Osteoblast (primary cell): ENCODE measurements at regions not wholly inside any gene's neighbourhood (a gene's known extent, or its start where the extent isn't known, plus 50 kb on each side); places are given as distances from the start of the nearest gene placed in this dataset.
"Not testable (repeated sequence)": the region's sequence is repeated elsewhere in the genome, so short reads cannot be mapped to it uniquely, and the experiment has no call there.

Experiments
- DNase-seq: peaks from one replicate; pipeline ENCODE4 v3.0.0; 2011; ENCODE audit warnings: low spot score, mixed read lengths; ENCODE audit not compliant: insufficient read length; ENCODE audit errors: missing footprints
- H2AFZ ChIP-seq: 2 replicates; pipeline ENCODE4 v1.6.0; 2011; ENCODE audit warnings: mild to moderate bottlenecking, low read length
- H3K27ac ChIP-seq: 2 replicates; pipeline ENCODE4 v1.5.1; 2011; ENCODE audit warnings: mild to moderate bottlenecking, low read depth, low read length, moderate library complexity
- H3K27me3 ChIP-seq: 2 replicates; pipeline ENCODE4 v1.6.0; 2012; ENCODE audit warnings: mild to moderate bottlenecking, control low read depth, inconsistent platforms, low read length, moderate library complexity; ENCODE audit not compliant: insufficient read depth
- H3K36me3 ChIP-seq: 2 replicates; pipeline ENCODE4 v1.5.1; 2011; ENCODE audit warnings: mild to moderate bottlenecking, low read length, control low read depth, moderate library complexity; ENCODE audit not compliant: insufficient read depth
- H3K4me1 ChIP-seq: 2 replicates; pipeline ENCODE4 v1.5.1; 2011; ENCODE audit warnings: mild to moderate bottlenecking, low read length, control low read depth, moderate library complexity; ENCODE audit not compliant: insufficient read depth
- H3K4me2 ChIP-seq: 2 replicates; pipeline ENCODE4 v1.6.0; 2011; ENCODE audit warnings: mild to moderate bottlenecking, low read length; ENCODE audit not compliant: insufficient read depth
- H3K4me3 ChIP-seq: fragments of 200-600 bp; sonication (generic); 3 replicates; pipeline ENCODE4 v1.5.1; 2012; ENCODE audit warnings: mild to moderate bottlenecking, low read length, inconsistent platforms; ENCODE audit not compliant: insufficient read depth
- H3K79me2 ChIP-seq: 2 replicates; pipeline ENCODE4 v1.6.0; 2012; ENCODE audit warnings: mild to moderate bottlenecking, low read length, control low read depth, inconsistent platforms; ENCODE audit not compliant: insufficient read depth
- H3K9me3 ChIP-seq: 2 replicates; pipeline ENCODE4 v1.5.1; 2011; ENCODE audit warnings: low read depth, low read length, control low read depth
- H4K20me1 ChIP-seq: 2 replicates; pipeline ENCODE4 v1.6.0; 2012; ENCODE audit warnings: mild to moderate bottlenecking, low read length, control low read depth; ENCODE audit not compliant: insufficient read depth
- CTCF ChIP-seq: IDR thresholded peaks from 2 replicates; pipeline ENCODE4 v1.5.1; 2011; ENCODE audit warnings: mild to moderate bottlenecking, low read depth, low read length, moderate library complexity; ENCODE audit errors: extremely low read depth

DNA sequence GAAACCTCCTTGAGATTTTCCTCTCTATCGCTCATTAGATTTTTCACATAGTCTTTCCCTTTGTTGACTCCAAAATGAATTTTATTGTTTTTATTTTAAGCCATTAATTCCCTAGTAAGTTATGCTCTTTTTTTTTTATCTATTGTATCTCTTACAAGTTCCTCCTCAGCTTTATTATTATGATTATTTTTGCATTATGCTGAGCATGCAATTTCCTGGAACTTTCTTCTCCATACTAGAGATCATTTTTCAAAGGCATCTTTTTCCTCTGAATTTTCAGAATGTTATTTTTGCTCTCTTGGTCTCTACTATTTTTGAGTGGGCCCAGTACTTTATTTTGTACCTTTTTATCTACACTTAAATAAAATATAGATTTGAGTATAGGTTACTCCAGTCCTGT, 376.6 kb upstream of the SEMA6A start:
- Histone ChIP-seq H3K27me3 (no peaks in the 10 kb centered on the region), H4K20me1 (no peaks in the 10 kb centered on the region), H2AFZ (no peak overlapping the region), H3K4me3 (no peak overlapping the region), H3K4me1 (no peaks in the 10 kb centered on the region), H3K36me3 (no peaks in the 10 kb centered on the region), H3K9me3 (peaks cover 3% of the 10 kb centered on the region), H3K79me2 (no peaks in the 10 kb centered on the region), H3K4me2 (no peak overlapping the region), H3K27ac (no peak overlapping the region)
- DNase-seq: no peak
- TF ChIP-seq CTCF: no peak

DNA sequence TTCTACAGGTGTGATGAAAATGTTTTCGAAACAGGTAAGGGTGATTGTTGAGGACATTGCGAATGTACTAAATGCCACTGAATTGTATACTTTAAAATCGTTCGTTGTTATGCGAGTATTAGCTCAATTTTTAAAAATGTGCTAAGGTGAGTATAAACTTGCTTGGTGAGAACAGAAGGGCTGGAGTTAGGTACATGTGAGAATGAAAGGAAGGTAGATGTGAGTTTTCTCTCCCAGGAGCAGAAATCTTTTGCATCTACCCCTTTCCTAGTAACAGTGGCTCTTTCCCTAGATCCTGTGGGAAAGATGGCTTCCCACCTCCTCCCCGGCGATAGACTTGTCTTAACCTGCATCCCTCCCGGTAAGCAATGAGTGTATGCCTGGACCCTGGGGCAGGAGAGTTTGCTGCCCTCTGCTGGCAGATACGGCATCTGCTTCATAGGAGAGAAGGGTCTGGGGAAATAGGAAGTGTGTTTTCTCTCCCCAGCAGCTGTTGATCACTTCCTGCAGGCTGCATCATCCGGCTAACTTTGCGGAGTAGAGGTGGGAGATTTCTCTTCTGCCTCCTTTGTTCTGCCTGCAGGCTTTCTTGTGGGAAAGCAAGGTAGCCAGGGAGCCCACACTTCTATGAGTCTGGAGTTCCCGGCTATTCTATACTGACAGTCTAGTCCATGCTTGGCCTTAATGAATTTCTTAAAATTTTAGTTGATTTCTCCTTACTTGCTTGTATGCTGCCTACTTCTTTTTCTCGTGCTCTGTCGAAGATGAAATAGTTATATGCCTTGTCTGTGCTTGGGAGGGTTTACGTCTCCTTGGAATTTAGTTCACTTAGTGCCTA, 373.3 kb upstream of the SEMA6A start:
- no peak overlapping the region for H2AFZ ChIP-seq
- no peaks in the 10 kb centered on the region for H3K79me2 ChIP-seq
- H3K4me2 ChIP-seq: no peak overlapping the region
- H3K27me3 ChIP-seq: no peaks in the 10 kb centered on the region
- no peaks in the 10 kb centered on the region for H3K4me1 ChIP-seq
- no peak overlapping the region for H3K4me3 ChIP-seq
- no peaks in the 10 kb centered on the region for H4K20me1 ChIP-seq
- peaks cover 5% of the 10 kb centered on the region for H3K9me3 ChIP-seq
- H3K27ac ChIP-seq: no peak overlapping the region
- no peak for DNase-seq
- H3K36me3 ChIP-seq: no peaks in the 10 kb centered on the region
- TF ChIP-seq CTCF: no peak

GRCh38 chr5:116945613-116946382, 371.2 kb upstream of the SEMA6A start:
- not testable (repeated sequence) for DNase-seq, H2AFZ ChIP-seq, H3K4me1 ChIP-seq, H3K4me2 ChIP-seq, H3K4me3 ChIP-seq, H3K9me3 ChIP-seq, H4K20me1 ChIP-seq, H3K27ac ChIP-seq, H3K79me2 ChIP-seq, H3K27me3 ChIP-seq, H3K36me3 ChIP-seq

DNA sequence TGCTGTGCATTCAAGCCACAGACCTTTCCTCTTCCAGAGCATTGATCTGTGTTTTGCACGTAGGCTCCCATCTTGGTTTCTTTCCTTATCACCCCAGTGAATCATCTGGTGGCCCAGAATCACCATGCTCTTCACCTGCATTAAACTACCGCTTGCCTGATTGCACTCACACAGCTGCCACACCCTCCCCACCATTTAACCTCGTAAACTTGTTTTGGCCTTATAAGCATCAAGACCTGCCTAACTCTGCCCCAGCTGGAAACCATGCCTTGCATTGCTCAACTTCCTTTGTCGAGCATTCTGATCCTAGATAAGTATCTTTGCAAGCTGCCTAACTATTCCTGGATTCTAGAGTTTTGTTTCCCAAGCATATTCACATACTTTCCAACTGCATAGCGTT, 369.6 kb upstream of the SEMA6A start:
- no peaks in the 10 kb centered on the region for H3K27me3 ChIP-seq
- peak; percentile 56 for DNase-seq
- no peak for TF ChIP-seq CTCF
- no peaks in the 10 kb centered on the region for H3K4me1 ChIP-seq
- no peak overlapping the region for H3K27ac ChIP-seq
- H4K20me1 ChIP-seq: no peaks in the 10 kb centered on the region
- H3K9me3 ChIP-seq: peaks cover 8% of the 10 kb centered on the region
- no peak overlapping the region for H3K4me3 ChIP-seq
- H3K4me2 ChIP-seq: no peak overlapping the region
- H2AFZ ChIP-seq: no peak overlapping the region
- no peaks in the 10 kb centered on the region for H3K79me2 ChIP-seq
- no peaks in the 10 kb centered on the region for H3K36me3 ChIP-seq
